OCI-LY1 (cell line): ENCODE measurements at regions not wholly inside any gene's neighbourhood (a gene's known extent, or its start where the extent isn't known, plus 50 kb on each side); places are given as distances from the start of the nearest gene placed in this dataset.

ENCODE experiments used
- H2AFZ ChIP-seq: fragments of 200-600 bp; sonication (generic), shearing (Covaris generic); 2 replicates; pipeline ENCODE4 v1.6.0; 2014; ENCODE audit warnings: antibody characterized with exemption, mild to moderate bottlenecking, low read length
- H3F3A ChIP-seq: fragments of 200-600 bp; sonication (generic), shearing (Covaris generic); 2 replicates; pipeline ENCODE4 v1.6.0; 2014; ENCODE audit warnings: mild to moderate bottlenecking, antibody characterized with exemption, low read length, moderate library complexity; ENCODE audit not compliant: insufficient read depth
- H3K27ac ChIP-seq: fragments of 200-600 bp; sonication (generic); 2 replicates; pipeline ENCODE4 v1.5.1; 2014; ENCODE audit warnings: low read length, mixed run types, mild to moderate bottlenecking, low read depth; ENCODE audit not compliant: poor library complexity, severe bottlenecking
- H3K27me3 ChIP-seq: fragments of 200-600 bp; sonication (generic); 2 replicates; pipeline ENCODE4 v1.6.0; 2014; ENCODE audit warnings: antibody characterized with exemption, mild to moderate bottlenecking, low read length, moderate library complexity; ENCODE audit not compliant: insufficient read depth
- H3K36me3 ChIP-seq: fragments of 200-600 bp; sonication (generic); 2 replicates; pipeline ENCODE4 v1.6.1; 2014; ENCODE audit warnings: mild to moderate bottlenecking, antibody characterized with exemption, low read length, moderate library complexity, mixed read lengths; ENCODE audit not compliant: insufficient read depth
- H3K4me1 ChIP-seq: fragments of 200-600 bp; sonication (generic); 2 replicates; pipeline ENCODE4 v1.5.1; 2014; ENCODE audit warnings: mild to moderate bottlenecking, low read length, moderate library complexity; ENCODE audit not compliant: insufficient read depth, severe bottlenecking
- H3K4me2 ChIP-seq: fragments of 200-600 bp; sonication (generic), shearing (Covaris generic); 2 replicates; pipeline ENCODE4 v1.6.1; 2014; ENCODE audit warnings: low read length
- H3K4me3 ChIP-seq: fragments of 200-600 bp; sonication (generic); 2 replicates; pipeline ENCODE4 v1.5.1; 2014; ENCODE audit warnings: low read length, low read depth, mild to moderate bottlenecking, mixed read lengths; ENCODE audit not compliant: poor library complexity, severe bottlenecking
- H3K79me2 ChIP-seq: fragments of 200-600 bp; shearing (Covaris generic); 2 replicates; pipeline ENCODE4 v1.6.1; 2016; ENCODE audit warnings: mixed run types, low read length, mixed read lengths; ENCODE audit not compliant: insufficient read depth
- H3K9ac ChIP-seq: fragments of 200-600 bp; sonication (generic), shearing (Covaris generic); 2 replicates; pipeline ENCODE4 v1.6.1; 2014; ENCODE audit warnings: mild to moderate bottlenecking, low read length, mixed read lengths
- H3K9me2 ChIP-seq: fragments of 200-600 bp; sonication (generic), shearing (Covaris generic); 2 replicates; pipeline ENCODE4 v1.6.1; 2014; ENCODE audit warnings: low read depth, mild to moderate bottlenecking, low read length, mixed read lengths
- H3K9me3 ChIP-seq: fragments of 200-600 bp; shearing (Covaris generic); 2 replicates; pipeline ENCODE4 v1.6.1; 2014; ENCODE audit warnings: low read length, mixed read lengths
- H4K20me1 ChIP-seq: fragments of 200-600 bp; sonication (generic), shearing (Covaris generic); 2 replicates; pipeline ENCODE4 v1.6.0; 2016; ENCODE audit warnings: mild to moderate bottlenecking, low read length; ENCODE audit not compliant: insufficient read depth
- CTCF ChIP-seq: fragments of 200-600 bp; sonication (generic), shearing (Covaris generic); IDR thresholded peaks from 2 replicates; pipeline ENCODE4 v1.5.1; 2017; ENCODE audit warnings: mild to moderate bottlenecking, antibody characterized with exemption, low read length, moderate library complexity, mixed read lengths
- EZH2 ChIP-seq: fragments of 200-600 bp; sonication (generic), shearing (Covaris generic); IDR thresholded peaks from 2 replicates; pipeline ENCODE4 v1.8.0; 2017; ENCODE audit warnings: borderline replicate concordance, mixed run types, mild to moderate bottlenecking, antibody characterized with exemption, low read length, moderate library complexity, mixed read lengths

- H3K36me3 ChIP-seq, result no peaks in the 10 kb centered on the region
- H3K4me1 ChIP-seq, result no peaks in the 10 kb centered on the region
- no peaks in the 10 kb centered on the region for H3K79me2 ChIP-seq
- no peak overlapping the region for H2AFZ ChIP-seq
- H3K9ac ChIP-seq, result no peak overlapping the region
- TF ChIP-seq EZH2 (no peak), CTCF (no peak)
- H3K4me3 ChIP-seq, result no peak overlapping the region
- H3K9me3 ChIP-seq, result no peaks in the 10 kb centered on the region
- no peak overlapping the region for H3K27ac ChIP-seq
- H3K9me2 ChIP-seq, result no peaks in the 10 kb centered on the region
- no peaks in the 10 kb centered on the region for H4K20me1 ChIP-seq
- no peaks in the 10 kb centered on the region for H3K27me3 ChIP-seq
- no peaks in the 10 kb centered on the region for H3F3A ChIP-seq
- no peak overlapping the region for H3K4me2 ChIP-seq
These were observed 203.2 kb downstream of the ARL4A start for GRCh38 chr7:12890586-12890985.

GRCh38 chr7:12893292-12893691 lies 205.9 kb downstream of the ARL4A start:
- Histone ChIP-seq H3K79me2 (no peaks in the 10 kb centered on the region), H3K4me1 (no peaks in the 10 kb centered on the region), H3F3A (no peaks in the 10 kb centered on the region), H3K27ac (no peak overlapping the region), H4K20me1 (no peaks in the 10 kb centered on the region), H3K9me3 (no peaks in the 10 kb centered on the region), H2AFZ (no peak overlapping the region), H3K9me2 (no peaks in the 10 kb centered on the region), H3K4me3 (no peak overlapping the region), H3K27me3 (no peaks in the 10 kb centered on the region), H3K4me2 (no peak overlapping the region), H3K9ac (no peak overlapping the region), H3K36me3 (no peaks in the 10 kb centered on the region)
- TF ChIP-seq CTCF (no peak), EZH2 (no peak)

- Histone ChIP-seq H3F3A (no peaks in the 10 kb centered on the region), H3K27me3 (no peaks in the 10 kb centered on the region), H3K4me1 (no peaks in the 10 kb centered on the region), H3K9me3 (no peaks in the 10 kb centered on the region), H2AFZ (no peak overlapping the region), H3K9ac (no peak overlapping the region), H3K4me3 (no peak overlapping the region), H3K4me2 (no peak overlapping the region), H4K20me1 (no peaks in the 10 kb centered on the region), H3K9me2 (no peaks in the 10 kb centered on the region), H3K27ac (no peak overlapping the region), H3K79me2 (no peaks in the 10 kb centered on the region), H3K36me3 (no peaks in the 10 kb centered on the region)
- TF ChIP-seq CTCF (no peak), EZH2 (no peak)
These were observed 207.9 kb downstream of the ARL4A start for GRCh38 chr7:12895296-12895695.
